Activated naive CD8-positive, alpha-beta T cell treated with anti-CD3 and anti-CD28 coated beads, Interleukin-2, amount 10 ng/mL, durations not matched to agents 7 days and 5 days (primary cell): ENCODE measurements at regions not wholly inside any gene's neighbourhood (a gene's known extent, or its start where the extent isn't known, plus 50 kb on each side); places are given as distances from the start of the nearest gene placed in this dataset.

ENCODE experiments used
- ATAC-seq: fragments of 150-1000 bp; cut with Tn5 transposase; one replicate; pipeline ENCODE4 v1.10.0; 2021; ENCODE audit warnings: low read depth, moderate library complexity
- POLR2A ChIA-PET: fragments of 350-600 bp; sonication (Branson Sonifier 250); formaldehyde crosslinking; loops from one replicate; lab custom pipeline; 2021; ENCODE audit warnings: antibody characterized with exemption; lab: Charles Lee
- DNase-seq: peaks from one replicate; pipeline ENCODE4 v3.0.0; 2021
- H3K27ac Mint-ChIP-seq: one replicate; pipeline ENCODE4 v1.8.0; 2022; ENCODE audit warnings: mild to moderate bottlenecking, mixed read lengths
- H3K27me3 Mint-ChIP-seq: one replicate; pipeline ENCODE4 v1.8.0; 2022; ENCODE audit warnings: mild to moderate bottlenecking, moderate library complexity, mixed read lengths
- H3K36me3 Mint-ChIP-seq: one replicate; pipeline ENCODE4 v1.8.0; 2021; ENCODE audit warnings: mild to moderate bottlenecking, mixed read lengths
- H3K4me1 Mint-ChIP-seq: one replicate; pipeline ENCODE4 v1.8.0; 2021; ENCODE audit warnings: mixed read lengths
- H3K4me3 Mint-ChIP-seq: one replicate; pipeline ENCODE4 v1.8.0; 2022; ENCODE audit warnings: mild to moderate bottlenecking, moderate library complexity, mixed read lengths
- H3K9me3 Mint-ChIP-seq: one replicate; pipeline ENCODE4 v1.8.0; 2021; ENCODE audit warnings: mixed read lengths

GRCh38 chr3:166471074-166471767 is 634.0 kb upstream of the BCHE start:
- Mint-ChIP-seq H3K9me3 (peaks cover 2% of the 10 kb centered on the region), H3K4me1 (no peaks in the 10 kb centered on the region), H3K36me3 (no peaks in the 10 kb centered on the region), H3K27me3 (no peaks in the 10 kb centered on the region), H3K27ac (no peak overlapping the region), H3K4me3 (no peak overlapping the region)
- DNase-seq (no peak), ATAC-seq (no peak)
- POLR2A ChIA-PET: no interaction called here

- Mint-ChIP-seq H3K27ac (no peak overlapping the region), H3K9me3 (peaks cover 4% of the 10 kb centered on the region), H3K36me3 (no peaks in the 10 kb centered on the region), H3K4me3 (no peak overlapping the region), H3K27me3 (no peaks in the 10 kb centered on the region), H3K4me1 (no peaks in the 10 kb centered on the region)
- no peak for ATAC-seq
- no peak for DNase-seq
- POLR2A ChIA-PET: no interaction called here
These were observed 625.8 kb upstream of the BCHE start for GRCh38 chr3:166462891-166463470.

- H3K27me3 Mint-ChIP-seq: no peaks in the 10 kb centered on the region
- POLR2A ChIA-PET: no interaction called here
- DNase-seq: no peak
- no peaks in the 10 kb centered on the region for H3K4me1 Mint-ChIP-seq
- no peak overlapping the region for H3K4me3 Mint-ChIP-seq
- no peaks in the 10 kb centered on the region for H3K36me3 Mint-ChIP-seq
- no peak for ATAC-seq
- peaks cover 4% of the 10 kb centered on the region for H3K9me3 Mint-ChIP-seq
- no peak overlapping the region for H3K27ac Mint-ChIP-seq
These were observed 624.4 kb upstream of the BCHE start for GRCh38 chr3:166461626-166462025.

GRCh38 chr3:166457382-166457781 is 620.2 kb upstream of the BCHE start:
- ATAC-seq (no peak), DNase-seq (no peak)
- POLR2A ChIA-PET: no interaction called here
- no peak overlapping the region for H3K27ac Mint-ChIP-seq
- H3K9me3 Mint-ChIP-seq: peaks cover 4% of the 10 kb centered on the region
- H3K27me3 Mint-ChIP-seq: no peaks in the 10 kb centered on the region
- H3K4me3 Mint-ChIP-seq: no peak overlapping the region
- no peaks in the 10 kb centered on the region for H3K4me1 Mint-ChIP-seq
- no peaks in the 10 kb centered on the region for H3K36me3 Mint-ChIP-seq

GRCh38 chr3:166456286-166456685 is 619.1 kb upstream of the BCHE start:
- Mint-ChIP-seq H3K9me3 (peaks cover 4% of the 10 kb centered on the region), H3K4me1 (no peaks in the 10 kb centered on the region), H3K27ac (no peak overlapping the region), H3K4me3 (no peak overlapping the region), H3K27me3 (no peaks in the 10 kb centered on the region), H3K36me3 (no peaks in the 10 kb centered on the region)
- no peak for DNase-seq
- ATAC-seq: no peak
- POLR2A ChIA-PET: no interaction called here

GRCh38 chr3:166455744-166456143 is 618.5 kb upstream of the BCHE start:
- no peak for ATAC-seq
- H3K4me3 Mint-ChIP-seq: no peak overlapping the region
- H3K9me3 Mint-ChIP-seq: peaks cover 4% of the 10 kb centered on the region
- DNase-seq: no peak
- H3K27ac Mint-ChIP-seq: no peak overlapping the region
- H3K4me1 Mint-ChIP-seq: no peaks in the 10 kb centered on the region
- POLR2A ChIA-PET: no interaction called here
- no peaks in the 10 kb centered on the region for H3K27me3 Mint-ChIP-seq
- no peaks in the 10 kb centered on the region for H3K36me3 Mint-ChIP-seq

GRCh38 chr3:166453478-166453877 is 616.3 kb upstream of the BCHE start:
- Mint-ChIP-seq H3K4me1 (no peaks in the 10 kb centered on the region), H3K27ac (no peak overlapping the region), H3K36me3 (no peaks in the 10 kb centered on the region), H3K9me3 (no peaks in the 10 kb centered on the region), H3K4me3 (no peak overlapping the region), H3K27me3 (no peaks in the 10 kb centered on the region)
- POLR2A ChIA-PET: no interaction called here
- ATAC-seq: no peak
- DNase-seq: no peak

- Mint-ChIP-seq H3K27ac (no peak overlapping the region), H3K27me3 (no peaks in the 10 kb centered on the region), H3K4me3 (no peak overlapping the region), H3K4me1 (no peaks in the 10 kb centered on the region), H3K9me3 (no peaks in the 10 kb centered on the region), H3K36me3 (no peaks in the 10 kb centered on the region)
- POLR2A ChIA-PET: no interaction called here
- ATAC-seq: no peak
- no peak for DNase-seq
These were observed 614.8 kb upstream of the BCHE start for GRCh38 chr3:166451997-166452396.

- DNase-seq (no peak), ATAC-seq (no peak)
- H3K27me3 Mint-ChIP-seq: no peaks in the 10 kb centered on the region
- no peaks in the 10 kb centered on the region for H3K36me3 Mint-ChIP-seq
- POLR2A ChIA-PET: no interaction called here
- H3K4me3 Mint-ChIP-seq: no peak overlapping the region
- no peak overlapping the region for H3K27ac Mint-ChIP-seq
- no peaks in the 10 kb centered on the region for H3K4me1 Mint-ChIP-seq
- H3K9me3 Mint-ChIP-seq: no peaks in the 10 kb centered on the region
These were observed 610.3 kb upstream of the BCHE start for GRCh38 chr3:166447513-166447912.

- Mint-ChIP-seq H3K4me1 (no peaks in the 10 kb centered on the region), H3K36me3 (no peaks in the 10 kb centered on the region), H3K9me3 (peaks cover 2% of the 10 kb centered on the region), H3K27me3 (no peaks in the 10 kb centered on the region), H3K4me3 (no peak overlapping the region), H3K27ac (no peak overlapping the region)
- POLR2A ChIA-PET: no interaction called here
- ATAC-seq: no peak
- DNase-seq: no peak
These were observed 609.8 kb upstream of the BCHE start for GRCh38 chr3:166446986-166447385.

GRCh38 chr3:166446291-166446690 is 609.1 kb upstream of the BCHE start:
- H3K9me3 Mint-ChIP-seq: peaks cover 2% of the 10 kb centered on the region
- H3K27me3 Mint-ChIP-seq: no peaks in the 10 kb centered on the region
- H3K4me3 Mint-ChIP-seq: no peak overlapping the region
- H3K4me1 Mint-ChIP-seq: no peaks in the 10 kb centered on the region
- no peak overlapping the region for H3K27ac Mint-ChIP-seq
- no peaks in the 10 kb centered on the region for H3K36me3 Mint-ChIP-seq
- ATAC-seq: no peak
- DNase-seq: no peak
- POLR2A ChIA-PET: no interaction called here

- Mint-ChIP-seq H3K36me3 (no peaks in the 10 kb centered on the region), H3K4me3 (no peak overlapping the region), H3K4me1 (no peaks in the 10 kb centered on the region), H3K27me3 (no peaks in the 10 kb centered on the region), H3K27ac (no peak overlapping the region), H3K9me3 (peaks cover 2% of the 10 kb centered on the region)
- ATAC-seq (no peak), DNase-seq (no peak)
- POLR2A ChIA-PET: no interaction called here
These were observed 608.6 kb upstream of the BCHE start for GRCh38 chr3:166445865-166446264.

GRCh38 chr3:166444756-166445155 is 607.5 kb upstream of the BCHE start:
- no peaks in the 10 kb centered on the region for H3K36me3 Mint-ChIP-seq
- no peak overlapping the region for H3K27ac Mint-ChIP-seq

GRCh38 chr3:166444336-166444735 is 607.1 kb upstream of the BCHE start:
- H3K27ac Mint-ChIP-seq: no peak overlapping the region
- no peaks in the 10 kb centered on the region for H3K27me3 Mint-ChIP-seq
- H3K4me1 Mint-ChIP-seq: no peaks in the 10 kb centered on the region
- no peaks in the 10 kb centered on the region for H3K36me3 Mint-ChIP-seq
- POLR2A ChIA-PET: no interaction called here
- ATAC-seq: no peak
- peaks cover 2% of the 10 kb centered on the region for H3K9me3 Mint-ChIP-seq
- DNase-seq: no peak
- no peak overlapping the region for H3K4me3 Mint-ChIP-seq

More at GRCh38 chr3:166444756-166445155, 607.5 kb upstream of the BCHE start:
- H3K4me3 Mint-ChIP-seq: no peak overlapping the region
- POLR2A ChIA-PET: no interaction called here
- H3K27me3 Mint-ChIP-seq: no peaks in the 10 kb centered on the region
- DNase-seq (no peak), ATAC-seq (no peak)
- no peaks in the 10 kb centered on the region for H3K4me1 Mint-ChIP-seq
- H3K9me3 Mint-ChIP-seq: peaks cover 2% of the 10 kb centered on the region
